Brain microvascular endothelial cell (primary cell): ENCODE measurements at regions not wholly inside any gene's neighbourhood (a gene's known extent, or its start where the extent isn't known, plus 50 kb on each side); places are given as distances from the start of the nearest gene placed in this dataset.

Experiments
- DNase-seq: peaks from one replicate; pipeline ENCODE4 v3.0.0-alpha.2; 2020
- H3K27ac ChIP-seq: fragments of 250-450 bp; sonication (Bioruptor Pico); 2 replicates; pipeline ENCODE4 v1.5.1; 2020; ENCODE audit warnings: mild to moderate bottlenecking, moderate library complexity
- H3K27me3 ChIP-seq: fragments of 250-450 bp; sonication (Bioruptor Pico); replicated peaks from 2 replicates; pipeline ENCODE4 v1.5.1; 2020; ENCODE audit warnings: mild to moderate bottlenecking
- H3K36me3 ChIP-seq: fragments of 250-450 bp; sonication (Bioruptor Pico); replicated peaks from 2 replicates; pipeline ENCODE4 v1.5.1; 2020; ENCODE audit warnings: mild to moderate bottlenecking
- H3K4me3 ChIP-seq: 2 replicates; pipeline ENCODE4 v1.5.1; 2011; ENCODE audit warnings: low read depth, mild to moderate bottlenecking, control low read depth, low read length, moderate library complexity
- in situ Hi-C: cut with HindIII; loops from 2 replicates; pipeline ENCODE4 v1.10.0; 2017; ENCODE audit warnings: low sequenced_read_pairs, low pct_ligation_motif_present
- TF ChIP-seq, protein P1 (sequence below): IDR thresholded peaks from 2 replicates; pipeline ENCODE4 v1.5.1; 2011; ENCODE audit warnings: low read depth, mild to moderate bottlenecking, moderate library complexity, low read length, control low read depth, inconsistent platforms; ENCODE audit errors: missing control alignments

DNA sequence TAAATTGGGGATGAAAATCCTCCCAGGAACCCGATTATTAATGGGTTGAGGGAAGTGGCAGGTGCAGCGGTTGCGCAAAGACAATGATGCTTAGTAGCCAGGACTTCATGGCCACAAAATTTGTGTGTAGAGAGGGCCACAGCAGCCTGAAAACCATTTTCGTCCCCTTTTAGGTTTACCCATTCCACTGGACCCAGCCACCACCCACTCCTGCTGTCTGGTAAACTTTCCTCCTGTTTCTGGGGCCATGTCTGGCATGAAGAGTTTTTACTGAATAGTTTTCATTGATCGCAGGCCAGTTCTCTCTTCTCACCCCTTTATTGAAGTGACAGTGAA, 69.5 kb upstream of the SYT13 start:
- no peak for DNase-seq
- in situ Hi-C loops, result no loop called here
- Histone ChIP-seq H3K4me3 (peak overlapping the region; percentile 53), H3K27me3 (no peaks in the 10 kb centered on the region), H3K36me3 (no peaks in the 10 kb centered on the region), H3K27ac (no peak overlapping the region)
- TF ChIP-seq, protein P1, sequence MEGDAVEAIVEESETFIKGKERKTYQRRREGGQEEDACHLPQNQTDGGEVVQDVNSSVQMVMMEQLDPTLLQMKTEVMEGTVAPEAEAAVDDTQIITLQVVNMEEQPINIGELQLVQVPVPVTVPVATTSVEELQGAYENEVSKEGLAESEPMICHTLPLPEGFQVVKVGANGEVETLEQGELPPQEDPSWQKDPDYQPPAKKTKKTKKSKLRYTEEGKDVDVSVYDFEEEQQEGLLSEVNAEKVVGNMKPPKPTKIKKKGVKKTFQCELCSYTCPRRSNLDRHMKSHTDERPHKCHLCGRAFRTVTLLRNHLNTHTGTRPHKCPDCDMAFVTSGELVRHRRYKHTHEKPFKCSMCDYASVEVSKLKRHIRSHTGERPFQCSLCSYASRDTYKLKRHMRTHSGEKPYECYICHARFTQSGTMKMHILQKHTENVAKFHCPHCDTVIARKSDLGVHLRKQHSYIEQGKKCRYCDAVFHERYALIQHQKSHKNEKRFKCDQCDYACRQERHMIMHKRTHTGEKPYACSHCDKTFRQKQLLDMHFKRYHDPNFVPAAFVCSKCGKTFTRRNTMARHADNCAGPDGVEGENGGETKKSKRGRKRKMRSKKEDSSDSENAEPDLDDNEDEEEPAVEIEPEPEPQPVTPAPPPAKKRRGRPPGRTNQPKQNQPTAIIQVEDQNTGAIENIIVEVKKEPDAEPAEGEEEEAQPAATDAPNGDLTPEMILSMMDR, result no peak

DNA sequence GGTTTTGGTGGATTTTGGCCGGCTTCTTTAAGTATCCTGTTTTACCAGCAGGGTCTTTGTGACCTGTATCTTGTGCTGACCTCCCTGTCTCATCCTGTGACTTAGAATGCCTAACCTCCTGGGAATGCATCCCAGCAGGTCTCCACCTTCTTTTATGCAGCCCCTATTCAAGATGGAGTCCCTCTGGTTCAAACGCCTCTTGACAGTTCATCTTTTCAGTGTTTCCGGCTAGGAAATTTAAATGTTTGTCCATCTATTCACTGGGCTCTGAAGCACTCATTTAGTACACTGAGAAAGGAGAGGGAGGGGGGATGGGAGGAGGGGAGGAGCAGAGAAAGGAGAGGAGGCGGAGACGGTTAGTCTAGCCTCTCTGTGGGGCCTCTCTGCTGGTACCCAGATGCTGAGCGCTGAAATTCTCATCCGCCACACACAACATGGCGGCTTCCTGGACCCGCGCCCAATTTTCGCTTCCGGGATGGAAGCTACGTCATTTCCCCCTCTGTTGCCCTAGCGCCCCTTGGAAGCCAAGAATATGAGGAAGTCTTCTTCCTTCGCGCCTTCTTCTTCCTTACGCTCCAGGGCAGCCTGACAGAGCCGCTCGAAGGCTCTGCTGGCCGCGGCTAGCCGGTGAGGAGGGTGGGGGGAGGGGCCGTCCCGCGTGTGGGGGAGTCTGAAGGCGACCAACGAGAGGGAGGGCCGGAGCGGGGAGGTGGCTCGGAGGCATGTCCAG, 69.0 kb upstream of the SYT13 start:
- Histone ChIP-seq H3K27me3 (peaks cover under 1% of the 10 kb centered on the region), H3K27ac (no peak overlapping the region), H3K4me3 (peak overlapping the region; percentile 53), H3K36me3 (no peaks in the 10 kb centered on the region)
- DNase-seq, result peak; percentile 46
- in situ Hi-C loops, result no loop called here
- TF ChIP-seq, protein P1, result no peak

DNA sequence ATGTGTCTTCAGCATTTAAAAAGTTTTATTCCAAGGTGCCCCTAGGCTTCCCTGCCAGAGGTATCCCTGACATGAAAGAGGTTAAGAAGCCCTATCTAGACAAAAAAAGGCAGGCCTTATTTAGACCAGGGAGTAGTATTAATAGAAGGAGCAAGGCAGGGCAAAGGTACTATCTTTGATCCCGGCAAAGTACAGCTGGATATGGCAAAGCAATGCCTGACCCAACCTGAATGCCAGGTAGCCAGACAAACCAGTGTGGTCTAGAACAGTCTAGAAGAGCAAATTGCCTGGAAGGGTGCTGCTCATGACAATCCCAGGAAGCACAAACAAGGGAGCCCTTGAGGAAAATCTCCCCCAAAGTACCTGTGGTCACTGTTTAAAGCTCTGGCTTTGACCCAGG, 62.6 kb upstream of the SYT13 start:
- TF ChIP-seq, protein P1, result no peak
- in situ Hi-C loops, result loop anchor here (25.0 kb wide), 2 partner anchors 236 to 411 kb away; no protein-coding TSS in a partner anchor
- peaks cover 9% of the 10 kb centered on the region for H3K27me3 ChIP-seq

DNA sequence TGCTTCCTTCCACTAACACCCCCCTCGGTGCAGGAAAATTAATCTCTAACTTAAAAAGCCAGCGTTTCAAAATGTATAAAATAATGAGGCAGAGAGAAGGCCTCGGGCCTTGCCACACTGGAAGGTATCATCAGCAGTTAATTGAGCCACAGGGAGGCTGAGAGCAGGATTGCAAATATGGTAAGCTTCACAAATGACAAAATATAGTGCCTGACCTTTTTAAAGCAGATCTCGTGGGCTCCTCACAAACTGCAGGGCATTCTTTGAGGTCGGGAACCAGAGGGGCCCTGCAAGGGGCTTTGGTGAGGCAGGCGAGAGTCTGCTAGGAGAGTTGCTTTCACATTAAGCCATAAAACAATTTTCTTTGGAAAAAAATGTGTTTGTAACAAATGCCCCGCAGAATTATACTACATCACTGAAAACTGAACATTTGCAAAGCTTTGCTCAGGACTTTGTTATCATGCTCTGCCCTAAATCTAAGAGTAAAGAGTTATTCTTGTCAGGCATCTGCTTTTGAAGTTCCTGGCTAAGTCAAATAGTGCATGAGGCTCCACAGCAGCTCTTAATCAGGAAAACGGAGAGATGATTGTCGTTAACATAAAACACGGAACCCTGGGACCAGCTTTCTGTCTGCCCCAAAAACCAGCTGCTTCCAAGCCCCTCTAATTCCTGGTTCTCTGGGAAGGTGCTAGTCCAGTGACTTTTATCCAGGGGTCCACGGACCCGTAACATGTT, 61.4 kb upstream of the SYT13 start:
- no peak for DNase-seq
- Histone ChIP-seq H3K27ac (no peak overlapping the region), H3K27me3 (peaks cover 16% of the 10 kb centered on the region), H3K4me3 (no peak overlapping the region), H3K36me3 (no peaks in the 10 kb centered on the region)
- TF ChIP-seq, protein P1, result no peak
- in situ Hi-C loops, result loop anchor here (25.0 kb wide), 2 partner anchors 235 to 410 kb away; no protein-coding TSS in a partner anchor

More for the DNA sequence above, 62.6 kb upstream of the SYT13 start:
- no peak for DNase-seq
- H3K36me3 ChIP-seq, result no peaks in the 10 kb centered on the region
- H3K27ac ChIP-seq, result no peak overlapping the region
- H3K4me3 ChIP-seq, result no peak overlapping the region

DNA sequence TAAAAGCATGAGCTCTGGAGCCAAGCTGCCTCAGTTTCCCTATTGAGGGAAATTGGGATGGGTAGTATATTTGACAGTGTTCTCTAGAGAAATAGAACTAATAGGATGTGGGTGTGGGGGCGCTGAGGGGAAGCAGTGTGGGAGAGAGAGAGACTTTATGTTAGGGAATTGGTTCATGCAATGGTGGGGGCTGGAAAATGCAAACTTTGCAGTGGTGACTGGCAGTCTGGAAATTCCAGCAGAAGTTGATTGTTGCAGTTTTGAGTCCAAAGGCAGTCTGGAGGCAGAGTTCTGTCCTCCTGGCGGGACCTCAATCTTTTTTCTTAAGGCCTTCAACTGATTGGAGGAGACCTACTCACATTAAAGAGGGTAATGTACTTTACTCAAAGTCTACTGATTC, 59.4 kb upstream of the SYT13 start:
- no peaks in the 10 kb centered on the region for H3K36me3 ChIP-seq
- H3K4me3 ChIP-seq, result no peak overlapping the region
- in situ Hi-C loops, result loop anchor here (25.0 kb wide), 2 partner anchors 233 to 408 kb away; no protein-coding TSS in a partner anchor
- TF ChIP-seq, protein P1, result no peak
- no peak for DNase-seq
- H3K27ac ChIP-seq, result no peak overlapping the region
- H3K27me3 ChIP-seq, result peaks cover 18% of the 10 kb centered on the region
